ENCODE measurements at regions not wholly inside any gene's neighbourhood (a gene's known extent, or its start where the extent isn't known, plus 50 kb on each side); places are given as distances from the start of the nearest gene placed in this dataset.

DNA sequence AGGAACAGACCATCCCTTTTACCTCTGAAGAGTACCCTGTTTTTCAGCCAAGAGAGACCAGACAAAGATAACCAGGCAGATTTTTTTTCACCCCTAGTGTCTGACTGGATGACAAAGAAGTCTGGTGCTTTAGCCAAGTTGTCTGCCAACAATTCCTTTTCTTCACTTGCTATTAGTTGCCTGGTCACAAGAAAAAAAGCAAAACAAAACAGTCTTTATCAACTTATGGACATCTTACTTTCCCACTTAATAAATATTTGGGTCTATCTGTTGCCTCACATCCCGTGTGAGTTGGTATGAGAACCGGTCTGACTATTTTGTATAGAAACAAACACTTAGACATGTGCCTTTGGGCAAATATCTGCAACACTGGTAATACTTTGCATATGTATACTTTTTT lies 662.9 kb downstream of the PLPP3 start:
- TF ChIP-seq POLR2A (IDR thresholded peaks at IDR 0.05; ENCODE audit: low read depth, low read length) (no peak), POLR2AphosphoS5 (IDR thresholded peaks at IDR 0.05; ENCODE audit: low read depth, low read length) (no peak), TAF1 (IDR thresholded peaks at IDR 0.05; ENCODE audit: low read depth, low read length) (no peak), SPI1 (IDR thresholded peaks at IDR 0.05; ENCODE audit: low read depth, low read length) (no peak)
